HFFc6 (cell line): ENCODE measurements at regions not wholly inside any gene's neighbourhood (a gene's known extent, or its start where the extent isn't known, plus 50 kb on each side); places are given as distances from the start of the nearest gene placed in this dataset.

Source experiments
- DNase-seq: peaks from one replicate; pipeline ENCODE4 v3.0.0-alpha.2; 2018
- H3K27ac Mint-ChIP-seq: 2 replicates; pipeline ENCODE4 v1.8.0; 2020; ENCODE audit warnings: mild to moderate bottlenecking, mixed read lengths
- H3K27me3 Mint-ChIP-seq: 2 replicates; pipeline ENCODE4 v1.8.0; 2021; ENCODE audit warnings: mild to moderate bottlenecking, moderate library complexity, mixed read lengths; ENCODE audit not compliant: insufficient read depth
- H3K36me3 Mint-ChIP-seq: 2 replicates; pipeline ENCODE4 v1.8.0; 2021; ENCODE audit warnings: low read depth, mixed read lengths
- H3K4me1 Mint-ChIP-seq: 2 replicates; pipeline ENCODE4 v1.8.0; 2020; ENCODE audit warnings: low read depth, mixed read lengths
- H3K4me3 Mint-ChIP-seq: 2 replicates; pipeline ENCODE4 v1.8.0; 2020; ENCODE audit warnings: mild to moderate bottlenecking, moderate library complexity, mixed read lengths
- H3K9me3 Mint-ChIP-seq: 2 replicates; pipeline ENCODE4 v1.8.0; 2020; ENCODE audit warnings: mild to moderate bottlenecking, mixed read lengths
- CTCF ChIP-seq: fragments of 200-600 bp; sonication (generic); IDR thresholded peaks from 2 replicates; pipeline ENCODE4 v1.5.0; 2021; ENCODE audit warnings: antibody characterized with exemption, mild to moderate bottlenecking

GRCh38 chr9:118829334-118829733 lies 539.9 kb downstream of the BRINP1 start:
- DNase-seq, result no peak
- no peak overlapping the region for H3K27ac Mint-ChIP-seq
- H3K36me3 Mint-ChIP-seq, result no peaks in the 10 kb centered on the region
- H3K27me3 Mint-ChIP-seq, result no peaks in the 10 kb centered on the region
- TF ChIP-seq CTCF, result peak; percentile 48
- H3K4me3 Mint-ChIP-seq, result no peak overlapping the region
- H3K4me1 Mint-ChIP-seq, result no peaks in the 10 kb centered on the region
- peaks cover 8% of the 10 kb centered on the region for H3K9me3 Mint-ChIP-seq

- no peak overlapping the region for H3K27ac Mint-ChIP-seq
- peaks cover 18% of the 10 kb centered on the region for H3K9me3 Mint-ChIP-seq
- no peaks in the 10 kb centered on the region for H3K36me3 Mint-ChIP-seq
- DNase-seq, result no peak
- TF ChIP-seq CTCF, result no peak
- no peak overlapping the region for H3K4me3 Mint-ChIP-seq
- H3K4me1 Mint-ChIP-seq, result no peaks in the 10 kb centered on the region
- no peaks in the 10 kb centered on the region for H3K27me3 Mint-ChIP-seq
Measured at GRCh38 chr9:118832371-118832770, 536.9 kb downstream of the BRINP1 start.

- H3K4me1 Mint-ChIP-seq, result no peaks in the 10 kb centered on the region
- H3K27me3 Mint-ChIP-seq, result no peaks in the 10 kb centered on the region
- no peaks in the 10 kb centered on the region for H3K36me3 Mint-ChIP-seq
- TF ChIP-seq CTCF, result no peak
- H3K4me3 Mint-ChIP-seq, result no peak overlapping the region
- no peak overlapping the region for H3K27ac Mint-ChIP-seq
- peaks cover 21% of the 10 kb centered on the region for H3K9me3 Mint-ChIP-seq
- no peak for DNase-seq
Measured at GRCh38 chr9:118836891-118837290, 532.3 kb downstream of the BRINP1 start.

- TF ChIP-seq CTCF, result no peak
Measured at GRCh38 chr9:118871531-118871930, 497.7 kb downstream of the BRINP1 start.

GRCh38 chr9:118882684-118883083 lies 486.6 kb downstream of the BRINP1 start:
- peaks cover 5% of the 10 kb centered on the region for H3K27me3 Mint-ChIP-seq
- H3K36me3 Mint-ChIP-seq, result no peaks in the 10 kb centered on the region
- H3K4me1 Mint-ChIP-seq, result peaks cover 13% of the 10 kb centered on the region
- no peak for TF ChIP-seq CTCF
- H3K27ac Mint-ChIP-seq, result no peak overlapping the region
- DNase-seq, result peak; percentile 37
- no peak overlapping the region for H3K4me3 Mint-ChIP-seq
- no peaks in the 10 kb centered on the region; the same call in 1 of the 2 replicates for H3K9me3 Mint-ChIP-seq

More at GRCh38 chr9:118871531-118871930, 497.7 kb downstream of the BRINP1 start:
- DNase-seq, result no peak
- Mint-ChIP-seq H3K4me3 (no peak overlapping the region), H3K27me3 (no peaks in the 10 kb centered on the region), H3K27ac (no peak overlapping the region), H3K9me3 (peaks cover 5% of the 10 kb centered on the region), H3K36me3 (no peaks in the 10 kb centered on the region), H3K4me1 (no peaks in the 10 kb centered on the region)

GRCh38 chr9:118883411-118883810 lies 485.8 kb downstream of the BRINP1 start:
- Mint-ChIP-seq H3K4me1 (peaks cover 13% of the 10 kb centered on the region), H3K4me3 (no peak overlapping the region)

More at GRCh38 chr9:118883411-118883810, 485.8 kb downstream of the BRINP1 start:
- no peaks in the 10 kb centered on the region for H3K36me3 Mint-ChIP-seq
- H3K9me3 Mint-ChIP-seq, result no peaks in the 10 kb centered on the region; the same call in 1 of the 2 replicates
- TF ChIP-seq CTCF, result no peak
- no peak for DNase-seq
- H3K27ac Mint-ChIP-seq, result no peak overlapping the region
- H3K27me3 Mint-ChIP-seq, result peaks cover 5% of the 10 kb centered on the region
